IMR-90 (cell line): ENCODE measurements at regions not wholly inside any gene's neighbourhood (a gene's known extent, or its start where the extent isn't known, plus 50 kb on each side); places are given as distances from the start of the nearest gene placed in this dataset.

ENCODE experiments used
- CTCF ChIP-seq: conservative IDR thresholded peaks from 2 replicates; pipeline ENCODE4 v1.5.1; 2012; ENCODE audit warnings: mild to moderate bottlenecking, low read depth, low read length, improper control_type of control experiment
- MAFK ChIP-seq: IDR thresholded peaks from 2 replicates; pipeline ENCODE4 v1.6.1; 2012; ENCODE audit warnings: low read depth, low read length, improper control_type of control experiment
- MAZ ChIP-seq: IDR thresholded peaks from 2 replicates; pipeline ENCODE4 v1.6.1; 2012; ENCODE audit warnings: low read depth, mild to moderate bottlenecking, low read length, improper control_type of control experiment, moderate library complexity, borderline replicate concordance
- MXI1 ChIP-seq: IDR thresholded peaks from 2 replicates; pipeline ENCODE4 v1.6.1; 2012; ENCODE audit warnings: low read depth, mild to moderate bottlenecking, low read length, moderate library complexity, borderline replicate concordance
- POLR2A ChIP-seq: IDR thresholded peaks from 2 replicates; pipeline ENCODE4 v1.6.1; 2012; ENCODE audit warnings: mild to moderate bottlenecking, low read depth, low read length
- RAD21 ChIP-seq: IDR thresholded peaks from 2 replicates; pipeline ENCODE4 v1.6.1; 2012; ENCODE audit warnings: low read length, improper control_type of control experiment
- SMC3 ChIP-seq: fragments of 150-350 bp; IDR thresholded peaks from 2 replicates; pipeline ENCODE4 v1.6.1; 2016; ENCODE audit warnings: low read depth, mild to moderate bottlenecking, antibody characterized with exemption, low read length, moderate library complexity
- USF2 ChIP-seq: fragments of 150-350 bp; IDR thresholded peaks from 2 replicates; pipeline ENCODE4 v1.6.1; 2017; ENCODE audit warnings: mild to moderate bottlenecking, antibody characterized with exemption, low read length, low read depth

- TF ChIP-seq CTCF (no peak; the same call in 1 of the 2 replicates), MAZ (no peak), POLR2A (no peak), MXI1 (no peak), MAFK (no peak), USF2 (no peak), SMC3 (no peak), RAD21 (no peak)
Measured at GRCh38 chr10:113301342-113301984, 251.4 kb upstream of the HABP2 start.
